Liver (tissue), 8 donors: ENCODE measurements at regions not wholly inside any gene's neighbourhood (a gene's known extent, or its start where the extent isn't known, plus 50 kb on each side); places are given as distances from the start of the nearest gene placed in this dataset.

Experiments used
- DNase-seq: peaks from one replicate; pipeline ENCODE4 v3.0.0-alpha.2; 2017; ENCODE audit warnings: low spot score
- H3K27ac ChIP-seq, 2 donors: one replicate each; pipeline ENCODE4 v1.7.0; 2013; ENCODE audit warnings: inconsistent platforms in 2 of 2, low read length in 2 of 2, control low read depth in 1 of 2, low read depth in 1 of 2, mild to moderate bottlenecking in 1 of 2
- H3K27me3 ChIP-seq, 4 donors: one replicate each; pipeline versions ENCODE4 v1.6.1 to v1.7.0; 2013; ENCODE audit warnings: low read length in 3 of 4, inconsistent platforms in 1 of 4, mild to moderate bottlenecking in 1 of 4, moderate library complexity in 1 of 4; ENCODE audit not compliant: control insufficient read depth in 4 of 4, insufficient read depth in 4 of 4
- H3K36me3 ChIP-seq, 4 donors: one replicate each; pipeline versions ENCODE4 v1.6.1 to v1.7.0; 2013; ENCODE audit warnings: low read length in 3 of 4, mild to moderate bottlenecking in 3 of 4, low read depth in 1 of 4, moderate library complexity in 1 of 4; ENCODE audit not compliant: control insufficient read depth in 4 of 4, insufficient read depth in 3 of 4
- H3K4me1 ChIP-seq, 4 donors: one replicate each; pipeline versions ENCODE4 v1.6.1 to v1.7.0; 2013; ENCODE audit warnings: low read length in 3 of 4, mild to moderate bottlenecking in 3 of 4, moderate library complexity in 1 of 4; ENCODE audit not compliant: control insufficient read depth in 4 of 4, insufficient read depth in 4 of 4
- H3K4me3 ChIP-seq, 3 donors: one replicate each; pipeline versions ENCODE4 v1.6.1 to v1.7.0; 2013; ENCODE audit warnings: low read length in 3 of 3, control low read depth in 1 of 3, low read depth in 1 of 3, mild to moderate bottlenecking in 1 of 3
- H3K9ac ChIP-seq, 2 donors: one replicate each; pipeline ENCODE4 v1.7.0; 2013; ENCODE audit warnings: low read length in 2 of 2, mild to moderate bottlenecking in 2 of 2, moderate library complexity in 2 of 2, control low read depth in 1 of 2, low read depth in 1 of 2
- H3K9me3 ChIP-seq, 4 donors: one replicate each; pipeline versions ENCODE4 v1.6.1 to v1.7.0; 2013; ENCODE audit warnings: low read length in 3 of 4; ENCODE audit not compliant: control insufficient read depth in 4 of 4
- EGR1 ChIP-seq, 2 donors: IDR thresholded peaks; 2 replicates each; pipeline ENCODE4 v1.6.1; 2016 to 2018; ENCODE audit warnings: antibody characterized with exemption in 2 of 2, low read depth in 2 of 2
- FOXA1 ChIP-seq: IDR thresholded peaks from 2 replicates; pipeline ENCODE4 v1.6.1; 2016; ENCODE audit warnings: antibody characterized with exemption
- FOXA2 ChIP-seq: IDR thresholded peaks from 2 replicates; pipeline ENCODE4 v1.6.1; 2016; ENCODE audit warnings: antibody characterized with exemption
- GABPA ChIP-seq, 2 donors: IDR thresholded peaks in 1 of 2; conservative IDR thresholded peaks in 1 of 2; 2 replicates each; pipeline ENCODE4 v1.6.1; 2016; ENCODE audit warnings: antibody characterized with exemption in 2 of 2, mild to moderate bottlenecking in 1 of 2, moderate library complexity in 1 of 2
- HNF4A ChIP-seq, 2 donors: conservative IDR thresholded peaks; 2 replicates each; pipeline ENCODE4 v1.6.1; 2016; ENCODE audit warnings: antibody characterized with exemption in 2 of 2, mild to moderate bottlenecking in 2 of 2
- HNF4G ChIP-seq: IDR thresholded peaks from 2 replicates; pipeline ENCODE4 v1.6.1; 2016; ENCODE audit warnings: antibody characterized with exemption
- JUND ChIP-seq, 2 donors: IDR thresholded peaks; 2 replicates each; pipeline ENCODE4 v1.6.1; 2016; ENCODE audit warnings: antibody characterized with exemption in 2 of 2
- NR2F2 ChIP-seq: IDR thresholded peaks from 2 replicates; pipeline ENCODE4 v1.6.1; 2016; ENCODE audit warnings: antibody characterized with exemption
- RAD21 ChIP-seq, 2 donors: IDR thresholded peaks; 2 replicates each; pipeline ENCODE4 v1.6.1; 2016; ENCODE audit warnings: antibody characterized with exemption in 2 of 2, mild to moderate bottlenecking in 2 of 2
- RXRA ChIP-seq, 2 donors: IDR thresholded peaks; 2 replicates each; pipeline ENCODE4 v1.6.1; 2017 to 2018; ENCODE audit warnings: antibody characterized with exemption in 2 of 2, mild to moderate bottlenecking in 1 of 2
- SP1 ChIP-seq: IDR thresholded peaks from 2 replicates; pipeline ENCODE4 v1.6.1; 2018; ENCODE audit warnings: antibody characterized with exemption, mild to moderate bottlenecking
- TAF1 ChIP-seq: conservative IDR thresholded peaks from 2 replicates; pipeline ENCODE4 v1.6.1; 2016; ENCODE audit warnings: antibody characterized with exemption, mild to moderate bottlenecking
- YY1 ChIP-seq: IDR thresholded peaks from 2 replicates; pipeline ENCODE4 v1.6.1; 2016; ENCODE audit warnings: antibody characterized with exemption, mild to moderate bottlenecking
- WGBS: extraction: QIAGEN DNeasy Blood & Tissue Kit; methylation state at CpG from one replicate; pipeline ENCODE4 v1.1.7; 2013; 5-methylcytosine and 5-hydroxymethylcytosine counted together
- TF ChIP-seq, protein P1 (sequence below): IDR thresholded peaks from 2 replicates; pipeline ENCODE4 v1.6.1; 2016; ENCODE audit warnings: antibody characterized with exemption, mild to moderate bottlenecking
- TF ChIP-seq, protein P2 (sequence below): IDR thresholded peaks from 2 replicates; pipeline ENCODE4 v1.6.1; 2016; ENCODE audit warnings: antibody characterized with exemption
- TF ChIP-seq, protein P3 (sequence below): IDR thresholded peaks from 2 replicates; pipeline ENCODE4 v1.6.1; 2016; ENCODE audit warnings: antibody characterized with exemption
- TF ChIP-seq, protein P4 (sequence below): IDR thresholded peaks from 2 replicates; pipeline ENCODE4 v1.6.1; 2016; ENCODE audit warnings: antibody characterized with exemption
- TF ChIP-seq, protein P5 (sequence below): fragments of 150-350 bp; IDR thresholded peaks from 2 replicates; pipeline ENCODE4 v1.5.1; 2017; ENCODE audit warnings: improper control_type of control experiment, low read depth, low read length; ENCODE audit not compliant: missing input control
- donor health status: healthy.
- donor health status: healthy.
- donor health status: healthy.
- donor health status: healthy.
- donor health status: healthy.

DNA sequence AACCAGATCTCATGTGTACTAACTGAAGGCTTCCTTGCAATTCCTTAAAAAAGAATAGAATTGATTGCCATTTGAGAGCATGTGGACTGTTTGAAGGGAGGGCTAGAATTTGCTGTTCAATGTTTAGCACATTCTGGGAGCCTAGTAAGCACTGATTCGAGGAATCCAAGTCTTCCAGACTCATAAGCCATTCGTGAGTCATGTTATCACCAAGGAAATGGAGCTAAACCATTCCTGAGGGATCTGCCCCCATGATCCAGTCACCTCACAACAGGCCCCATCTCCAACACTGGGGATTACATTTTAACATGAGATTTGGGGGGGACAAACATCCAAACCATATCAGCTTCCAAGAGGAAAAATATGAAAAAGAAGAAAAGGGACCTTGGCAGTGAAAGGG, 276.4 kb downstream of the KCNRG start:
- DNase-seq, result no peak
- Histone ChIP-seq H3K9ac (no peak overlapping the region), H3K36me3 (no peaks in the 10 kb centered on the region), H3K4me1 (no peaks in the 10 kb centered on the region), H3K27me3 (no peaks in the 10 kb centered on the region), H3K4me3 (no peak overlapping the region), H3K9me3 (no peaks in the 10 kb centered on the region), H3K27ac (no peak overlapping the region)
- WGBS, result 83% methylated on average over 2 of the region's 2 CpGs
- TF ChIP-seq, protein P1, sequence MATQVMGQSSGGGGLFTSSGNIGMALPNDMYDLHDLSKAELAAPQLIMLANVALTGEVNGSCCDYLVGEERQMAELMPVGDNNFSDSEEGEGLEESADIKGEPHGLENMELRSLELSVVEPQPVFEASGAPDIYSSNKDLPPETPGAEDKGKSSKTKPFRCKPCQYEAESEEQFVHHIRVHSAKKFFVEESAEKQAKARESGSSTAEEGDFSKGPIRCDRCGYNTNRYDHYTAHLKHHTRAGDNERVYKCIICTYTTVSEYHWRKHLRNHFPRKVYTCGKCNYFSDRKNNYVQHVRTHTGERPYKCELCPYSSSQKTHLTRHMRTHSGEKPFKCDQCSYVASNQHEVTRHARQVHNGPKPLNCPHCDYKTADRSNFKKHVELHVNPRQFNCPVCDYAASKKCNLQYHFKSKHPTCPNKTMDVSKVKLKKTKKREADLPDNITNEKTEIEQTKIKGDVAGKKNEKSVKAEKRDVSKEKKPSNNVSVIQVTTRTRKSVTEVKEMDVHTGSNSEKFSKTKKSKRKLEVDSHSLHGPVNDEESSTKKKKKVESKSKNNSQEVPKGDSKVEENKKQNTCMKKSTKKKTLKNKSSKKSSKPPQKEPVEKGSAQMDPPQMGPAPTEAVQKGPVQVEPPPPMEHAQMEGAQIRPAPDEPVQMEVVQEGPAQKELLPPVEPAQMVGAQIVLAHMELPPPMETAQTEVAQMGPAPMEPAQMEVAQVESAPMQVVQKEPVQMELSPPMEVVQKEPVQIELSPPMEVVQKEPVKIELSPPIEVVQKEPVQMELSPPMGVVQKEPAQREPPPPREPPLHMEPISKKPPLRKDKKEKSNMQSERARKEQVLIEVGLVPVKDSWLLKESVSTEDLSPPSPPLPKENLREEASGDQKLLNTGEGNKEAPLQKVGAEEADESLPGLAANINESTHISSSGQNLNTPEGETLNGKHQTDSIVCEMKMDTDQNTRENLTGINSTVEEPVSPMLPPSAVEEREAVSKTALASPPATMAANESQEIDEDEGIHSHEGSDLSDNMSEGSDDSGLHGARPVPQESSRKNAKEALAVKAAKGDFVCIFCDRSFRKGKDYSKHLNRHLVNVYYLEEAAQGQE, result no peak
- TF ChIP-seq RAD21 (IDR thresholded peaks at IDR 0.05) (no peak), YY1 (no peak), HNF4G (no peak), HNF4A (conservative IDR thresholded peaks at IDR 0.05) (no peak), RXRA (IDR thresholded peaks at IDR 0.05) (no peak), GABPA (IDR thresholded peaks at IDR 0.05 in 1 of 2, conservative IDR thresholded peaks at IDR 0.05 in 1 of 2) (no peak), TAF1 (no peak), EGR1 (IDR thresholded peaks at IDR 0.05; ENCODE audit: low read depth in 2 of 2) (no peak), JUND (IDR thresholded peaks at IDR 0.05) (no peak), FOXA1 (no peak), SP1 (no peak)
- TF ChIP-seq, protein P2, sequence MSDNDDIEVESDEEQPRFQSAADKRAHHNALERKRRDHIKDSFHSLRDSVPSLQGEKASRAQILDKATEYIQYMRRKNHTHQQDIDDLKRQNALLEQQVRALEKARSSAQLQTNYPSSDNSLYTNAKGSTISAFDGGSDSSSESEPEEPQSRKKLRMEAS, result no peak
- TF ChIP-seq, protein P3, sequence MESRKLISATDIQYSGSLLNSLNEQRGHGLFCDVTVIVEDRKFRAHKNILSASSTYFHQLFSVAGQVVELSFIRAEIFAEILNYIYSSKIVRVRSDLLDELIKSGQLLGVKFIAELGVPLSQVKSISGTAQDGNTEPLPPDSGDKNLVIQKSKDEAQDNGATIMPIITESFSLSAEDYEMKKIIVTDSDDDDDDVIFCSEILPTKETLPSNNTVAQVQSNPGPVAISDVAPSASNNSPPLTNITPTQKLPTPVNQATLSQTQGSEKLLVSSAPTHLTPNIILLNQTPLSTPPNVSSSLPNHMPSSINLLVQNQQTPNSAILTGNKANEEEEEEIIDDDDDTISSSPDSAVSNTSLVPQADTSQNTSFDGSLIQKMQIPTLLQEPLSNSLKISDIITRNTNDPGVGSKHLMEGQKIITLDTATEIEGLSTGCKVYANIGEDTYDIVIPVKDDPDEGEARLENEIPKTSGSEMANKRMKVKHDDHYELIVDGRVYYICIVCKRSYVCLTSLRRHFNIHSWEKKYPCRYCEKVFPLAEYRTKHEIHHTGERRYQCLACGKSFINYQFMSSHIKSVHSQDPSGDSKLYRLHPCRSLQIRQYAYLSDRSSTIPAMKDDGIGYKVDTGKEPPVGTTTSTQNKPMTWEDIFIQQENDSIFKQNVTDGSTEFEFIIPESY, result no peak
- TF ChIP-seq, protein P4, sequence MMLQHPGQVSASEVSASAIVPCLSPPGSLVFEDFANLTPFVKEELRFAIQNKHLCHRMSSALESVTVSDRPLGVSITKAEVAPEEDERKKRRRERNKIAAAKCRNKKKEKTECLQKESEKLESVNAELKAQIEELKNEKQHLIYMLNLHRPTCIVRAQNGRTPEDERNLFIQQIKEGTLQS, result no peak
- TF ChIP-seq, protein P5, sequence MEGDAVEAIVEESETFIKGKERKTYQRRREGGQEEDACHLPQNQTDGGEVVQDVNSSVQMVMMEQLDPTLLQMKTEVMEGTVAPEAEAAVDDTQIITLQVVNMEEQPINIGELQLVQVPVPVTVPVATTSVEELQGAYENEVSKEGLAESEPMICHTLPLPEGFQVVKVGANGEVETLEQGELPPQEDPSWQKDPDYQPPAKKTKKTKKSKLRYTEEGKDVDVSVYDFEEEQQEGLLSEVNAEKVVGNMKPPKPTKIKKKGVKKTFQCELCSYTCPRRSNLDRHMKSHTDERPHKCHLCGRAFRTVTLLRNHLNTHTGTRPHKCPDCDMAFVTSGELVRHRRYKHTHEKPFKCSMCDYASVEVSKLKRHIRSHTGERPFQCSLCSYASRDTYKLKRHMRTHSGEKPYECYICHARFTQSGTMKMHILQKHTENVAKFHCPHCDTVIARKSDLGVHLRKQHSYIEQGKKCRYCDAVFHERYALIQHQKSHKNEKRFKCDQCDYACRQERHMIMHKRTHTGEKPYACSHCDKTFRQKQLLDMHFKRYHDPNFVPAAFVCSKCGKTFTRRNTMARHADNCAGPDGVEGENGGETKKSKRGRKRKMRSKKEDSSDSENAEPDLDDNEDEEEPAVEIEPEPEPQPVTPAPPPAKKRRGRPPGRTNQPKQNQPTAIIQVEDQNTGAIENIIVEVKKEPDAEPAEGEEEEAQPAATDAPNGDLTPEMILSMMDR, result no peak

DNA sequence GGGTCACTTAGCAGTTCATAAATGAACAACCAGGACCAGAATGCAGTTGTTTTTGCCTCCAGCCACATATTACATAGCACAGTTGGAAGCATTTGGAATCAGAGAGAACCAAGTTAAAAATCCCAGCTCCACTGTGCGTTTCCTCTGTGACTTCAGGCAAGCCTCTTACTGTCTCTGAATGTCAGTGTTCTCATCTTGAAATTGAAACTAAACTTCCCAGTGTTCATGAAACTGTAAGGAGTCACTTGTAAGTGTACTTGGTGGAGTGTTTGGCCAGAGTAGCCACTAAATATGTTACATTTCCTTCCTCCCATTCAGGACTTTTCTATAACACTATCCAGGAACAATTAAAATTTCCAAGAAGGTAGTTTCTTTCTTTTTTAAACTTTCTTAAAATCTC, 276.8 kb downstream of the KCNRG start:
- H3K4me1 ChIP-seq, result no peaks in the 10 kb centered on the region
- H3K9me3 ChIP-seq, result no peaks in the 10 kb centered on the region
- WGBS, result 81% methylated on average over 1 of the region's 1 CpG
- H3K9ac ChIP-seq, result no peak overlapping the region
- no peak overlapping the region for H3K4me3 ChIP-seq
- H3K27ac ChIP-seq, result no peak overlapping the region
- H3K36me3 ChIP-seq, result no peaks in the 10 kb centered on the region
- no peak for DNase-seq
- no peaks in the 10 kb centered on the region for H3K27me3 ChIP-seq
- no peak for TF ChIP-seq RAD21 (IDR thresholded peaks at IDR 0.05)
- TF ChIP-seq, protein P5, result no peak
- TF ChIP-seq EGR1 (IDR thresholded peaks at IDR 0.05; ENCODE audit: low read depth in 2 of 2), result no peak
- TF ChIP-seq, protein P1, result no peak
- no peak for TF ChIP-seq FOXA1
- TF ChIP-seq HNF4G, result no peak
- no peak for TF ChIP-seq SP1
- TF ChIP-seq, protein P4, result no peak
- no peak for TF ChIP-seq NR2F2
- TF ChIP-seq FOXA2, result no peak
